ENCODE measurements at regions not wholly inside any gene's neighbourhood (a gene's known extent, or its start where the extent isn't known, plus 50 kb on each side); places are given as distances from the start of the nearest gene placed in this dataset.
"Not testable (repeated sequence)": the region's sequence is repeated elsewhere in the genome, so short reads cannot be mapped to it uniquely, and the experiment has no call there.

- no peak for DNase-seq (ENCODE audit: low read depth in 2 of 2)
Measured at GRCh38 chr7:114806590-114807162, 115.2 kb upstream of the MDFIC start.

GRCh38 chr7:114812570-114812969 lies 109.3 kb upstream of the MDFIC start:
- no peak for DNase-seq (ENCODE audit: low read depth in 2 of 2)

- DNase-seq (ENCODE audit: low read depth in 2 of 2): no peak
Measured at GRCh38 chr7:114813624-114814023, 108.3 kb upstream of the MDFIC start.

- not testable (repeated sequence) for DNase-seq (ENCODE audit: low read depth in 2 of 2)
Measured at GRCh38 chr7:114817036-114817435, 104.9 kb upstream of the MDFIC start.

GRCh38 chr7:114818501-114818900 lies 103.4 kb upstream of the MDFIC start:
- DNase-seq (ENCODE audit: low read depth in 2 of 2): no peak

GRCh38 chr7:114819616-114820362 lies 102.1 kb upstream of the MDFIC start:
- no peak for DNase-seq (ENCODE audit: low read depth in 2 of 2)

GRCh38 chr7:114821030-114821900 lies 100.6 kb upstream of the MDFIC start:
- no peak for DNase-seq (ENCODE audit: low read depth in 2 of 2)

- no peak for DNase-seq (ENCODE audit: low read depth in 2 of 2)
Measured at GRCh38 chr7:114822131-114822530, 99.8 kb upstream of the MDFIC start.

GRCh38 chr7:114822844-114823243 lies 99.0 kb upstream of the MDFIC start:
- DNase-seq (ENCODE audit: low read depth in 2 of 2): no peak

GRCh38 chr7:114823290-114823689 lies 98.6 kb upstream of the MDFIC start:
- DNase-seq (ENCODE audit: low read depth in 2 of 2): no peak

GRCh38 chr7:114825423-114825951 lies 96.4 kb upstream of the MDFIC start:
- peak; percentile 55 to 57 for DNase-seq (ENCODE audit: low read depth in 2 of 2)

- DNase-seq (ENCODE audit: low read depth in 2 of 2): no peak
Measured at GRCh38 chr7:114830952-114831351, 90.9 kb upstream of the MDFIC start.

- no peak for DNase-seq (ENCODE audit: low read depth in 2 of 2)
Measured at GRCh38 chr7:114832906-114833595, 88.8 kb upstream of the MDFIC start.

- DNase-seq (ENCODE audit: low read depth in 2 of 2): no peak
Measured at GRCh38 chr7:114835303-114835702, 86.6 kb upstream of the MDFIC start.

GRCh38 chr7:114835861-114836260 lies 86.0 kb upstream of the MDFIC start:
- DNase-seq (ENCODE audit: low read depth in 2 of 2): no peak

GRCh38 chr7:114842551-114843065 lies 79.3 kb upstream of the MDFIC start:
- no peak for DNase-seq (ENCODE audit: low read depth in 2 of 2)

GRCh38 chr7:114843102-114843501 lies 78.8 kb upstream of the MDFIC start:
- DNase-seq (ENCODE audit: low read depth in 2 of 2): no peak

GRCh38 chr7:114851406-114852061 lies 70.4 kb upstream of the MDFIC start:
- no peak for DNase-seq (ENCODE audit: low read depth in 2 of 2)

GRCh38 chr7:114852293-114852692 lies 69.6 kb upstream of the MDFIC start:
- DNase-seq (ENCODE audit: low read depth in 2 of 2): no peak

- no peak for DNase-seq (ENCODE audit: low read depth in 2 of 2)
Measured at GRCh38 chr7:114853189-114853588, 68.7 kb upstream of the MDFIC start.

- no peak for DNase-seq (ENCODE audit: low read depth in 2 of 2)
Measured at GRCh38 chr7:114854369-114854768, 67.5 kb upstream of the MDFIC start.
